ENCODE measurements at regions not wholly inside any gene's neighbourhood (a gene's known extent, or its start where the extent isn't known, plus 50 kb on each side); places are given as distances from the start of the nearest gene placed in this dataset.
"Not testable (repeated sequence)": the region's sequence is repeated elsewhere in the genome, so short reads cannot be mapped to it uniquely, and the experiment has no call there.

GRCh38 chr7:149982537-149983112 lies 108.9 kb downstream of the ATP6V0E2 start:
- WGBS, result 68% methylated on average over 4 of the region's 4 CpGs
- not testable (repeated sequence) for H3K36me3 ChIP-seq (ENCODE audit: control insufficient read depth in 2 of 2, insufficient read depth in 2 of 2, low read length in 1 of 2); H3K9me3 ChIP-seq (ENCODE audit: control insufficient read depth in 2 of 2, insufficient read depth in 1 of 2, low read length in 1 of 2); DNase-seq (ENCODE audit: low read depth in 6 of 9, low spot score in 9 of 9); H3K27ac ChIP-seq (ENCODE audit: low read depth in 1 of 2, low read length in 1 of 2); H3K4me1 ChIP-seq (ENCODE audit: control insufficient read depth in 2 of 2, insufficient read depth in 2 of 2, low read length in 2 of 2); H3K27me3 ChIP-seq (ENCODE audit: control insufficient read depth in 2 of 2, insufficient read depth in 1 of 2, low read length in 1 of 2); H3K4me3 ChIP-seq (ENCODE audit: low read length in 2 of 2)

- DNase-seq (ENCODE audit: low read depth in 6 of 9, low spot score in 9 of 9); H3K4me1 ChIP-seq (ENCODE audit: control insufficient read depth in 2 of 2, insufficient read depth in 2 of 2, low read length in 2 of 2); H3K9me3 ChIP-seq (ENCODE audit: control insufficient read depth in 2 of 2, insufficient read depth in 1 of 2, low read length in 1 of 2); H3K4me3 ChIP-seq (ENCODE audit: low read length in 2 of 2); H3K27me3 ChIP-seq (ENCODE audit: control insufficient read depth in 2 of 2, insufficient read depth in 1 of 2, low read length in 1 of 2); H3K36me3 ChIP-seq (ENCODE audit: control insufficient read depth in 2 of 2, insufficient read depth in 2 of 2, low read length in 1 of 2); H3K27ac ChIP-seq (ENCODE audit: low read depth in 1 of 2, low read length in 1 of 2): not testable (repeated sequence)
- WGBS, result no CpG with 5 or more reads among the region's 3 CpGs
These were observed 113.1 kb downstream of the ATP6V0E2 start for GRCh38 chr7:149986866-149987265.

GRCh38 chr7:149991652-149992302 lies 118.0 kb downstream of the ATP6V0E2 start:
- not testable (repeated sequence) for DNase-seq (ENCODE audit: low read depth in 6 of 9, low spot score in 9 of 9); H3K27me3 ChIP-seq (ENCODE audit: control insufficient read depth in 2 of 2, insufficient read depth in 1 of 2, low read length in 1 of 2); H3K9me3 ChIP-seq (ENCODE audit: control insufficient read depth in 2 of 2, insufficient read depth in 1 of 2, low read length in 1 of 2); H3K36me3 ChIP-seq (ENCODE audit: control insufficient read depth in 2 of 2, insufficient read depth in 2 of 2, low read length in 1 of 2); H3K4me3 ChIP-seq (ENCODE audit: low read length in 2 of 2); H3K4me1 ChIP-seq (ENCODE audit: control insufficient read depth in 2 of 2, insufficient read depth in 2 of 2, low read length in 2 of 2); H3K27ac ChIP-seq (ENCODE audit: low read depth in 1 of 2, low read length in 1 of 2)
- 95% methylated on average over 8 of the region's 8 CpGs for WGBS

- H3K4me1 ChIP-seq (ENCODE audit: control insufficient read depth in 2 of 2, insufficient read depth in 2 of 2, low read length in 2 of 2); H3K27ac ChIP-seq (ENCODE audit: low read depth in 1 of 2, low read length in 1 of 2); H3K36me3 ChIP-seq (ENCODE audit: control insufficient read depth in 2 of 2, insufficient read depth in 2 of 2, low read length in 1 of 2); DNase-seq (ENCODE audit: low read depth in 6 of 9, low spot score in 9 of 9); H3K27me3 ChIP-seq (ENCODE audit: control insufficient read depth in 2 of 2, insufficient read depth in 1 of 2, low read length in 1 of 2); H3K4me3 ChIP-seq (ENCODE audit: low read length in 2 of 2); H3K9me3 ChIP-seq (ENCODE audit: control insufficient read depth in 2 of 2, insufficient read depth in 1 of 2, low read length in 1 of 2): not testable (repeated sequence)
- WGBS, result 95% methylated on average over 11 of the region's 11 CpGs
These were observed 118.6 kb downstream of the ATP6V0E2 start for GRCh38 chr7:149992366-149992765.

GRCh38 chr7:149995369-149996026 lies 121.7 kb downstream of the ATP6V0E2 start:
- not testable (repeated sequence) for H3K4me1 ChIP-seq (ENCODE audit: control insufficient read depth in 2 of 2, insufficient read depth in 2 of 2, low read length in 2 of 2); DNase-seq (ENCODE audit: low read depth in 6 of 9, low spot score in 9 of 9); H3K27ac ChIP-seq (ENCODE audit: low read depth in 1 of 2, low read length in 1 of 2); H3K4me3 ChIP-seq (ENCODE audit: low read length in 2 of 2); H3K36me3 ChIP-seq (ENCODE audit: control insufficient read depth in 2 of 2, insufficient read depth in 2 of 2, low read length in 1 of 2); H3K27me3 ChIP-seq (ENCODE audit: control insufficient read depth in 2 of 2, insufficient read depth in 1 of 2, low read length in 1 of 2); H3K9me3 ChIP-seq (ENCODE audit: control insufficient read depth in 2 of 2, insufficient read depth in 1 of 2, low read length in 1 of 2)
- 86% methylated on average over 13 of the region's 14 CpGs for WGBS

- 60% methylated on average over 22 of the region's 22 CpGs for WGBS
- peak in 2 of 9 donors; percentile 7 to 18 for DNase-seq (ENCODE audit: low read depth in 6 of 9, low spot score in 9 of 9)
These were observed 127.2 kb downstream of the ATP6V0E2 start for GRCh38 chr7:150000780-150001599.

GRCh38 chr7:150003304-150003810 lies 129.6 kb downstream of the ATP6V0E2 start:
- WGBS, result 70% methylated on average over 4 of the region's 4 CpGs
- peaks cover 1 to 2% of the 10 kb centered on the region in 2 donors for H3K9me3 ChIP-seq (ENCODE audit: control insufficient read depth in 2 of 2, insufficient read depth in 1 of 2, low read length in 1 of 2)
- no peaks in the 10 kb centered on the region for H3K4me1 ChIP-seq (ENCODE audit: control insufficient read depth in 2 of 2, insufficient read depth in 2 of 2, low read length in 2 of 2)
- no peak overlapping the region for H3K4me3 ChIP-seq (ENCODE audit: low read length in 2 of 2)
- H3K27ac ChIP-seq (ENCODE audit: low read depth in 1 of 2, low read length in 1 of 2), result no peak overlapping the region
- no peaks in the 10 kb centered on the region for H3K36me3 ChIP-seq (ENCODE audit: control insufficient read depth in 2 of 2, insufficient read depth in 2 of 2, low read length in 1 of 2)
- no peak for DNase-seq (ENCODE audit: low read depth in 6 of 9, low spot score in 9 of 9)
- H3K27me3 ChIP-seq (ENCODE audit: control insufficient read depth in 2 of 2, insufficient read depth in 1 of 2, low read length in 1 of 2), result no peaks in the 10 kb centered on the region

More at GRCh38 chr7:150000780-150001599, 127.2 kb downstream of the ATP6V0E2 start:
- not testable (repeated sequence) for H3K4me3 ChIP-seq (ENCODE audit: low read length in 2 of 2); H3K27me3 ChIP-seq (ENCODE audit: control insufficient read depth in 2 of 2, insufficient read depth in 1 of 2, low read length in 1 of 2); H3K27ac ChIP-seq (ENCODE audit: low read depth in 1 of 2, low read length in 1 of 2); H3K36me3 ChIP-seq (ENCODE audit: control insufficient read depth in 2 of 2, insufficient read depth in 2 of 2, low read length in 1 of 2); H3K4me1 ChIP-seq (ENCODE audit: control insufficient read depth in 2 of 2, insufficient read depth in 2 of 2, low read length in 2 of 2); H3K9me3 ChIP-seq (ENCODE audit: control insufficient read depth in 2 of 2, insufficient read depth in 1 of 2, low read length in 1 of 2)

- not testable (repeated sequence) for H3K36me3 ChIP-seq (ENCODE audit: control insufficient read depth in 2 of 2, insufficient read depth in 2 of 2, low read length in 1 of 2); DNase-seq (ENCODE audit: low read depth in 6 of 9, low spot score in 9 of 9); H3K27ac ChIP-seq (ENCODE audit: low read depth in 1 of 2, low read length in 1 of 2); H3K4me3 ChIP-seq (ENCODE audit: low read length in 2 of 2); H3K4me1 ChIP-seq (ENCODE audit: control insufficient read depth in 2 of 2, insufficient read depth in 2 of 2, low read length in 2 of 2); H3K9me3 ChIP-seq (ENCODE audit: control insufficient read depth in 2 of 2, insufficient read depth in 1 of 2, low read length in 1 of 2); H3K27me3 ChIP-seq (ENCODE audit: control insufficient read depth in 2 of 2, insufficient read depth in 1 of 2, low read length in 1 of 2)
- 99% methylated on average over 2 of the region's 2 CpGs for WGBS
These were observed 130.2 kb downstream of the ATP6V0E2 start for GRCh38 chr7:150003973-150004372.

GRCh38 chr7:150004843-150005242 lies 131.1 kb downstream of the ATP6V0E2 start:
- H3K36me3 ChIP-seq (ENCODE audit: control insufficient read depth in 2 of 2, insufficient read depth in 2 of 2, low read length in 1 of 2); H3K27me3 ChIP-seq (ENCODE audit: control insufficient read depth in 2 of 2, insufficient read depth in 1 of 2, low read length in 1 of 2); DNase-seq (ENCODE audit: low read depth in 6 of 9, low spot score in 9 of 9); H3K4me3 ChIP-seq (ENCODE audit: low read length in 2 of 2); H3K9me3 ChIP-seq (ENCODE audit: control insufficient read depth in 2 of 2, insufficient read depth in 1 of 2, low read length in 1 of 2); H3K27ac ChIP-seq (ENCODE audit: low read depth in 1 of 2, low read length in 1 of 2); H3K4me1 ChIP-seq (ENCODE audit: control insufficient read depth in 2 of 2, insufficient read depth in 2 of 2, low read length in 2 of 2): not testable (repeated sequence)
- WGBS, result 96% methylated on average over 4 of the region's 4 CpGs
